PC-9 (cell line): ENCODE measurements at regions not wholly inside any gene's neighbourhood (a gene's known extent, or its start where the extent isn't known, plus 50 kb on each side); places are given as distances from the start of the nearest gene placed in this dataset.

Source experiments
- CTCF ChIP-seq: fragments of 200-600 bp; sonication (generic); conservative IDR thresholded peaks from 2 replicates; pipeline ENCODE4 v1.6.1; 2017; ENCODE audit warnings: mixed run types, antibody characterized with exemption, mild to moderate bottlenecking, moderate library complexity
- EZH2 ChIP-seq: fragments of 200-600 bp; sonication (generic); IDR thresholded peaks from 2 replicates; pipeline ENCODE4 v1.8.0; 2017; ENCODE audit warnings: antibody characterized with exemption, low read depth

- TF ChIP-seq CTCF (no peak), EZH2 (no peak)
Observed at GRCh38 chr11:133713844-133714243, 131.5 kb downstream of the SPATA19 start.
